GM23248 (cell line): ENCODE measurements at regions not wholly inside any gene's neighbourhood (a gene's known extent, or its start where the extent isn't known, plus 50 kb on each side); places are given as distances from the start of the nearest gene placed in this dataset.

Experiments used
- EZH2 ChIP-seq: fragments of 200-600 bp; sonication (generic); IDR thresholded peaks from 2 replicates; pipeline ENCODE4 v1.6.1; 2018; ENCODE audit warnings: antibody characterized with exemption, mild to moderate bottlenecking; ENCODE audit not compliant: insufficient read depth, poor library complexity, severe bottlenecking
- EZH2phosphoT487 ChIP-seq: fragments of 200-600 bp; sonication (generic); IDR thresholded peaks from 2 replicates; pipeline ENCODE4 v1.6.1; 2018; ENCODE audit warnings: antibody characterized with exemption, moderate library complexity, mild to moderate bottlenecking, low read depth; ENCODE audit not compliant: insufficient read depth

DNA sequence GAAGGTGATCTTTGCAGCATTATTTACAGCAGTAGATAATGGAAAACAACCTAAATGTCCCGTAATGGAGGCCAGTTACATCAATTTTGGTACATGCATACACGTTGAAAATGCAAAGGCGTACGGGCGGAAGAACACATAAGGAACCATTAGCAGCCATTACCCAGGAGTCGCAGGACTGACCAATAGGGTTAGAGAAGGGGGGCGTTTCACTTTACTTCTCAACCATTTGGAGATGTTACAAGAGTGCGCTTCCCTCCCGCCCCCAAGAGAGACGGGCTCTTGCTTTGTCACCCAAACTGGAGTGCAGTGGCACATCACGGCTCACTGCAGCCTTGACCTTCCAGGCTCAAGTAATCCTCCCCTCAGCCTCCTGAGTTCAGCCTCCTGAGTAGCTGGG is 52.8 kb upstream of the SLC35C1 start:
- TF ChIP-seq EZH2 (no peak), EZH2phosphoT487 (no peak)
